Colonic mucosa (tissue), 4 donors: ENCODE measurements at regions not wholly inside any gene's neighbourhood (a gene's known extent, or its start where the extent isn't known, plus 50 kb on each side); places are given as distances from the start of the nearest gene placed in this dataset.

Source experiments
- DNase-seq: peaks from one replicate; pipeline ENCODE4 v3.0.0-alpha.2; 2020
- H3K27ac ChIP-seq: fragments of 200-600 bp; one replicate; pipeline ENCODE4 v1.8.0; 2021
- H3K27me3 ChIP-seq: fragments of 200-600 bp; one replicate; pipeline ENCODE4 v1.8.0; 2021
- H3K36me3 ChIP-seq: fragments of 200-600 bp; one replicate; pipeline ENCODE4 v1.8.0; 2021
- H3K4me1 ChIP-seq: fragments of 200-600 bp; one replicate; pipeline ENCODE4 v1.8.0; 2021; ENCODE audit warnings: mild to moderate bottlenecking
- H3K4me3 ChIP-seq: fragments of 200-600 bp; one replicate; pipeline ENCODE4 v1.8.0; 2021
- H3K9ac ChIP-seq, 2 donors: one replicate each; pipeline ENCODE4 v1.7.0; 2013; ENCODE audit warnings: control low read depth in 2 of 2, low read depth in 2 of 2, low read length in 2 of 2
- H3K9me3 ChIP-seq: fragments of 200-600 bp; one replicate; pipeline ENCODE4 v1.8.0; 2021
- CTCF ChIP-seq: fragments of 200-600 bp; IDR thresholded peaks from one replicate; pipeline ENCODE4 v1.8.0; 2022; ENCODE audit warnings: antibody characterized with exemption, mild to moderate bottlenecking
- intact Hi-C: fragments of 100-400 bp; cut with DNase I; formaldehyde crosslinking; loops from one replicate; pipeline ENCODE4 v1.14.1; 2022
- donor health status: healthy.
- donor health status: DM: no; HTN: no; CAD: no.
- donor health status: DM: no; HTN: no; CAD: no.

DNA sequence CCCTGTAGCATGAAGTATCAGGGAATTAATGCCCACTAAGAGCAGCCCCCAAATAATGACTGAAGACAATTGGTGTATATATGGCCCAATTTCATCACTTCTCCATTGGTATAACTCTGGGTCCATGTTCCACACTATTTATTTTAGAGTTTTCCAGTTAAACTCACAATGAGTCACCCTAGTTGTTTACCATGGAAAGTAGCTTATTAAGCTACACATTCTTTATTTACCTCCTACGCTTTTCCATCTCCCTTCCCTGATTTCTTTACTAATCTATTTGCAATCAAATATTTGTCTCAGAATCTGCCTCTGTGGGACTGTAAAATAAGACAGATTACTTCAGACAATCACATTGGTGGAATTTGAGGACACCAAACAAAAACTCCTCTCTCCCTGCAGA, 655.6 kb downstream of the SORCS1 start:
- Histone ChIP-seq H3K27me3 (no peaks in the 10 kb centered on the region), H3K9me3 (no peaks in the 10 kb centered on the region), H3K4me3 (no peak overlapping the region), H3K4me1 (no peaks in the 10 kb centered on the region), H3K36me3 (no peaks in the 10 kb centered on the region), H3K27ac (no peak overlapping the region), H3K9ac (no peak overlapping the region)
- no peak for DNase-seq
- intact Hi-C loops: no loop called here
- no peak for TF ChIP-seq CTCF

- Histone ChIP-seq H3K4me1 (no peaks in the 10 kb centered on the region), H3K9ac (no peak overlapping the region), H3K4me3 (no peak overlapping the region), H3K27me3 (no peaks in the 10 kb centered on the region), H3K9me3 (no peaks in the 10 kb centered on the region), H3K27ac (no peak overlapping the region), H3K36me3 (no peaks in the 10 kb centered on the region)
- intact Hi-C loops: no loop called here
- DNase-seq: no peak
- TF ChIP-seq CTCF: no peak
Measured at GRCh38 chr10:106506526-106507283, 657.8 kb downstream of the SORCS1 start.

GRCh38 chr10:106504536-106504935, 660.0 kb downstream of the SORCS1 start:
- intact Hi-C loops: no loop called here
- Histone ChIP-seq H3K36me3 (no peaks in the 10 kb centered on the region), H3K27ac (no peak overlapping the region), H3K27me3 (no peaks in the 10 kb centered on the region), H3K4me1 (no peaks in the 10 kb centered on the region), H3K9me3 (no peaks in the 10 kb centered on the region), H3K9ac (no peak overlapping the region), H3K4me3 (no peak overlapping the region)
- no peak for DNase-seq
- TF ChIP-seq CTCF: no peak

- H3K4me3 ChIP-seq: no peak overlapping the region
- no peak for DNase-seq
- no peak overlapping the region for H3K27ac ChIP-seq
- no peaks in the 10 kb centered on the region for H3K9me3 ChIP-seq
- H3K27me3 ChIP-seq: no peaks in the 10 kb centered on the region
- no peak overlapping the region for H3K9ac ChIP-seq
- intact Hi-C loops: no loop called here
- H3K4me1 ChIP-seq: no peaks in the 10 kb centered on the region
- H3K36me3 ChIP-seq: no peaks in the 10 kb centered on the region
- no peak for TF ChIP-seq CTCF
Measured at GRCh38 chr10:106502641-106503040, 661.9 kb downstream of the SORCS1 start.

GRCh38 chr10:106500925-106501525, 663.5 kb downstream of the SORCS1 start:
- no peak overlapping the region for H3K4me3 ChIP-seq
- H3K4me1 ChIP-seq: no peaks in the 10 kb centered on the region
- intact Hi-C loops: no loop called here
- DNase-seq: no peak
- H3K9ac ChIP-seq: no peak overlapping the region
- no peaks in the 10 kb centered on the region for H3K27me3 ChIP-seq
- no peaks in the 10 kb centered on the region for H3K9me3 ChIP-seq
- H3K27ac ChIP-seq: no peak overlapping the region
- no peak for TF ChIP-seq CTCF
- H3K36me3 ChIP-seq: no peaks in the 10 kb centered on the region
